ENCODE measurements at regions not wholly inside any gene's neighbourhood (a gene's known extent, or its start where the extent isn't known, plus 50 kb on each side); places are given as distances from the start of the nearest gene placed in this dataset.
"Not testable (repeated sequence)": the region's sequence is repeated elsewhere in the genome, so short reads cannot be mapped to it uniquely, and the experiment has no call there.

- DNase-seq = no peak
Observed at GRCh38 chr3:5366746-5367145, 179.2 kb downstream of the EDEM1 start.

GRCh38 chr3:5371555-5371954 lies 184.0 kb downstream of the EDEM1 start:
- DNase-seq = not testable (repeated sequence)

GRCh38 chr3:5376761-5377160 lies 189.3 kb downstream of the EDEM1 start:
- DNase-seq = no peak

GRCh38 chr3:5379266-5379665 lies 191.8 kb downstream of the EDEM1 start:
- DNase-seq = not testable (repeated sequence)

- DNase-seq = not testable (repeated sequence)
Observed at GRCh38 chr3:5383486-5384263, 196.2 kb downstream of the EDEM1 start.

GRCh38 chr3:5384557-5385236 lies 197.2 kb downstream of the EDEM1 start:
- no peak for DNase-seq

- DNase-seq = no peak
Observed at GRCh38 chr3:5388091-5388490, 200.6 kb downstream of the EDEM1 start.

GRCh38 chr3:5389057-5389456 lies 201.6 kb downstream of the EDEM1 start:
- no peak for DNase-seq

GRCh38 chr3:5390221-5390620 lies 202.7 kb downstream of the EDEM1 start:
- no peak for DNase-seq

- DNase-seq = no peak
Observed at GRCh38 chr3:5390936-5391625, 203.6 kb downstream of the EDEM1 start.

GRCh38 chr3:5401002-5401401 lies 213.5 kb downstream of the EDEM1 start:
- no peak for DNase-seq

- no peak for DNase-seq
Observed at GRCh38 chr3:5404718-5405117, 217.2 kb downstream of the EDEM1 start.

GRCh38 chr3:5411786-5412185 lies 224.3 kb downstream of the EDEM1 start:
- DNase-seq = no peak

GRCh38 chr3:5423076-5423475 lies 235.6 kb downstream of the EDEM1 start:
- no peak for DNase-seq

GRCh38 chr3:5423523-5423922 lies 236.0 kb downstream of the EDEM1 start:
- DNase-seq = no peak

- no peak for DNase-seq
Observed at GRCh38 chr3:5425371-5425770, 237.9 kb downstream of the EDEM1 start.

GRCh38 chr3:5426094-5426883 lies 238.8 kb downstream of the EDEM1 start:
- peak; percentile 78 for DNase-seq

- no peak for DNase-seq
Observed at GRCh38 chr3:5427021-5427420, 239.5 kb downstream of the EDEM1 start.

- no peak for DNase-seq
Observed at GRCh38 chr3:5427938-5428337, 240.4 kb downstream of the EDEM1 start.

- DNase-seq = no peak
Observed at GRCh38 chr3:5428607-5429516, 241.4 kb downstream of the EDEM1 start.

- no peak for DNase-seq
Observed at GRCh38 chr3:5429517-5429890, 242.0 kb downstream of the EDEM1 start.

- DNase-seq = no peak
Observed at GRCh38 chr3:5430701-5431100, 243.2 kb downstream of the EDEM1 start.
